Body of pancreas (tissue), 4 donors: ENCODE measurements at regions not wholly inside any gene's neighbourhood (a gene's known extent, or its start where the extent isn't known, plus 50 kb on each side); places are given as distances from the start of the nearest gene placed in this dataset.

Source experiments
- POLR2A ChIP-seq, 3 donors: fragments of 450-650 bp; IDR thresholded peaks; one replicate each; pipeline ENCODE4 v1.6.1; 2016; ENCODE audit warnings: antibody characterized with exemption in 3 of 3, mild to moderate bottlenecking in 2 of 3
- TF ChIP-seq, protein P1 (sequence below), 7 experiments: fragments of 450-650 bp in 4 of 7; fragments of 200-600 bp in 3 of 7; sonication (generic) in 3 of 7; IDR thresholded peaks; one replicate each; pipeline ENCODE4 v1.5.1; 2016 to 2019; ENCODE audit warnings: antibody characterized with exemption in 7 of 7

DNA sequence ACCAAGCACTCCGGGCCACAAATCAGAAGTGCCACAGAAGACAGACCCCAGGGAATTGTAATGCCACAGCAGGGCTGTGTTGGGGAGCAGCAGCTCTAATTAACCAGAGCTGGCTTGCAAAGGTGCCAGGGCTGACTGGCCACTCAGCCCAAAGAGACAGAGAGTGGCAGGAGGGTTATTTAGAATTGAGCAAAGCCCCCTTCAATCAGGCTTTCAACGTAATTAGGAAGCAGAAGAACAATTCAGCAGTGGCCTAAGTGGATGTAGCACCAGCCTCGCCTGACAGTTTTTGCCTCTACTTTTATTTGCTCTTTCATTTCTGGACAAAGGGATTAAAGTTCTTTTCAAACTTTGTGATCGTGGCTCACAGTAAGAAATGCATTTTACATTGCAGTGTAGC is 278.3 kb upstream of the IRX3 start:
- TF ChIP-seq POLR2A (IDR thresholded peaks at IDR 0.05) = no peak
- TF ChIP-seq, protein P1, sequence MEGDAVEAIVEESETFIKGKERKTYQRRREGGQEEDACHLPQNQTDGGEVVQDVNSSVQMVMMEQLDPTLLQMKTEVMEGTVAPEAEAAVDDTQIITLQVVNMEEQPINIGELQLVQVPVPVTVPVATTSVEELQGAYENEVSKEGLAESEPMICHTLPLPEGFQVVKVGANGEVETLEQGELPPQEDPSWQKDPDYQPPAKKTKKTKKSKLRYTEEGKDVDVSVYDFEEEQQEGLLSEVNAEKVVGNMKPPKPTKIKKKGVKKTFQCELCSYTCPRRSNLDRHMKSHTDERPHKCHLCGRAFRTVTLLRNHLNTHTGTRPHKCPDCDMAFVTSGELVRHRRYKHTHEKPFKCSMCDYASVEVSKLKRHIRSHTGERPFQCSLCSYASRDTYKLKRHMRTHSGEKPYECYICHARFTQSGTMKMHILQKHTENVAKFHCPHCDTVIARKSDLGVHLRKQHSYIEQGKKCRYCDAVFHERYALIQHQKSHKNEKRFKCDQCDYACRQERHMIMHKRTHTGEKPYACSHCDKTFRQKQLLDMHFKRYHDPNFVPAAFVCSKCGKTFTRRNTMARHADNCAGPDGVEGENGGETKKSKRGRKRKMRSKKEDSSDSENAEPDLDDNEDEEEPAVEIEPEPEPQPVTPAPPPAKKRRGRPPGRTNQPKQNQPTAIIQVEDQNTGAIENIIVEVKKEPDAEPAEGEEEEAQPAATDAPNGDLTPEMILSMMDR (IDR thresholded peaks at IDR 0.05) = no peak
